GM19397 (cell line): ENCODE measurements at regions not wholly inside any gene's neighbourhood (a gene's known extent, or its start where the extent isn't known, plus 50 kb on each side); places are given as distances from the start of the nearest gene placed in this dataset.
"Not testable (repeated sequence)": the region's sequence is repeated elsewhere in the genome, so short reads cannot be mapped to it uniquely, and the experiment has no call there.

Source experiments
- ATAC-seq: cut with Tn5 transposase; IDR thresholded peaks from one replicate; pipeline ENCODE4 v1.9.1; 2021; ENCODE audit warnings: mild to moderate bottlenecking, moderate library complexity; ENCODE audit not compliant: unreplicated experiment

DNA sequence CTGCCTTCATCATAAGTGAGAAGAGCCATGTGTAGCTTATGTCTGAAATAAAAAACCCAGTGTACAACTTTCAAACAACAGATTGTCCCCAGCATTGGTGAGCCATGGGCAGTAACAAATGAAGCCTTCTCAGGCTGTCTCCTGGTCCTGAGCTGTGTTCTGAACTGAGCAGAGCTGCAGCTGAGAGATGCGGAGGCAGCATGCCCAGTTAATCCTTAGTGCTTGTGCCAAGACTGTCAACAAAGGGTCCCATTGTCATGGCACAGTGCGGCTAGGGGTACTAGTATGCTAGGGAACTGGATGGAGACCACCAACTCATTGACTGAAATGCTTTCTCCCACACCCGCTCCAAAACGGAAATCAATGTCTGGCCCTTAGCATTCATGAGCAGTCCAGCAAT, 154.3 kb downstream of the RMST start:
- ATAC-seq = no peak

DNA sequence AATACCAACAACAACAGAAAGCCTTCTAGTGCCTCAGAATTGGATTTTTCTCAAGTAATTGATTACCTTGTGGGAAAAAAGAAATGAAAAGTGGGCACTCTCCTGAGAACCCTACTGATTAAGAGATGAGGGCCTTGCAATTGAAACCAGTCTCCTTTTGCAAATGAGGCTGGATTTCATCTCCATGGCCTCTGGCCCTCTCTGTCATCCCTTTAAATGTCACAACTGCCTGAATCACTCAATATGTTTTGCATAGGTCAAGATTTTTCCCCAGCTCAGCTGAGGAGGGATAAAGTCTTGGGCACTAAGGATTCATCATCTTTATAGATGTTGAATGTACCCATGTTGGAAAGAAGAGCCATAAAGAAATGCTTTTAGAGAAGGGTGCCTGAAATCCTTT, 166.4 kb downstream of the RMST start:
- no peak for ATAC-seq

DNA sequence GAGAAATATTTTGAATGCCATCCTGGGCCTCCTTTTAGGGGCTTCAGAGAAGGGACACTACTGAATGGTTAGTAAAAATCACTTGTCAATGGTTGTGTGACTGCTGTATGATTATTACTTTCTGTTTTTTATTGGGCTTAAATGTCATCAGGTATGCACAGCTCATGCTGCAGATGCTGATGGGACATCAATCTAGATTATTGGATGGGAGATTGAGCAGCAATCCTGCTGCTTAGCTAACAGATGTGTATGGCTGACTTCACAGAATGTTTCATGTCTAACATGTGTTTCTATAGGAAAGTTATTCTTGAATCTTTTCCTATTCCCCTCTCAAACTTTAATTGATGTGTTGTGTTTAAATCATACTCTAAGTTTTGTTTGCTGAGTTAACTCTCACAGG, 166.8 kb downstream of the RMST start:
- no peak for ATAC-seq

DNA sequence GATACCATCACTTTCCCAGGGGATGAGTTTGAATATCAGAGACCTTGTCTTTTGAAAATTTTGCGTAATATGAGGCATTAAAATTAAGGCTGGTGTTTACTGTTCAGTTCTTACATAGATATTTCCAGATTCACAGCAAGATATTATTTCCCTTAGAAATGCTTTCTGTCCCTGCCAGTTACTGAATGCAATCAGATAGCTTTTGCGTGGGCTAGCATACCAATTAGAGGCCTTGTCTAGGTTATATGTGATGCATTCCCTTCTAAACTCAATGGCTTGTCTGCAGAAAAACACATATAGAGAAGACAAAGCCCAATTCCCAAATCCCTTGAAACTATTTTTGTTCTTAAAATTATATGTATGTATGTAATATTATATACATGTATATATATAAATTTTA, 167.8 kb downstream of the RMST start:
- ATAC-seq = no peak

DNA sequence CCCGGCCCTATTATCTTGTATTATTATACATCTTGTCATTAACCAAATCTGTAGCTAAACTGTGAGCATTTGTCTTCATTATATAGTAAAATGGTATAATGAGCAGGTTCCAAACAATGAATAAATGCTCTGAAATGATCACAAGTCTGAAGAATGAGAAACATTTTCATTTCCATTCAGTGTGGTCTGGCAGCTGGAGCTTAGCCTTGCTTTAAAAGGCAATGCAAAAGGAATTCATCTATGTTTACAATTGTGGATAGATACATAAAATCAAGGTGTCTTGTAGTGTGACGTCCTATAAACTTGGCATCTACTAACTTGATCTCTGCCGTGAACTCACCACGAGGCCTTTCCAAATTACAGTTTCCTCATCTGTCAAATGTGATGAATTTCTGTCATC, 168.3 kb downstream of the RMST start:
- ATAC-seq = no peak

DNA sequence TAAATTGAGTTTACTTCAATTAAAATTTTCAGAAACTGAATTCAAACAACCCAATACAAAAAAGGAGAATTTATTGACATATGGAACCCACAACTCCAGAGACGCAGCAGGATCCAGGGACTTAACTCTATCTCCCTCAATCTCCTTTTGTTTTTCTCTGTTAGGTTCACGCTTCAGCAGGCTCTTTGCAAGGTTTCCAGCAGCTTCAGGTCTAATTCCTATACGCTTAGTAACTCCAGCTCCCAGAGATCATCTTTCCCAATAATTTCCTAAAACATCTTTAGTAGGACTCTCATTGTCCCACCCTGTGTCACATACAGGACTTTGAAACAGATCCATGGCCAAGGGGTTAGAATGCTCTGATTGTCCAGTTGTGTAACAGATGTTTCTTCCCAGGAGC, 175.2 kb downstream of the RMST start:
- no peak for ATAC-seq

DNA sequence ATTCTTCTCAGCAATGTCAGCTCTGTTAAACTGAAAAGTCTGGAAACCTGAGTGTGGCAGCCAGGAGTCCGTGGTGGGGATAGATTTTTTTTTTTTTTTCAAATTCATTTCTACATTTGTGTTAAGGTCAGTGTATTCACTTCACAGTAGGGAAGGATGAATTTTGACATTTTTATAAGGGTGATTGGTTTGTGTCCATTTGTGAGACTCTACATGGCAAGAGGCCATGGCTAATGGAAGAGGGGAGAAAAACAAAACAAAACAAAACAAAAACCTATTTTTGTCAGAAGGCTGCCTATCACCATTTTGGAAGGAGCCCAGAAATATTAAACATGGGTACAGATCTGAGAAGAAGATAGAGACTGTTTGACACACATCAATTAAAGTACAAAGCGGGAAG, 176.1 kb downstream of the RMST start:
- no peak for ATAC-seq

DNA sequence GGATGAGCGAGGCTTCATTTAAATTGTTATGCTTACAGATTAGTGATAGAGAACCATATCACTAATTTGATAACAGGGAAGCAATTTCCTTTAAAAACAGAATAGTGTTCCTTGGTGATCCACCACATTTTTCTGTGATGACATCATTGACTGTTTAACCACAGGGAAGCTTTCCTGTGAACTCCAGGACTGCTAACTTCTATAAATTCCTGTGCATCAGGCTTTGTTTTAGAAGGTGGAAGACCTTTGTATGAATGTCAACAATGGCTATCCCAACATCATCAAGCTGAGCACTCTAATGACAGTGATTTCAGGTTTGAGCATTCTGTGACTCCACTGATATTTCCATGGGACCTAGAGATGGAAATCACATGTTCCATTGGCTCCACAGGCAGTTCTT, 177.1 kb downstream of the RMST start:
- ATAC-seq = no peak

DNA sequence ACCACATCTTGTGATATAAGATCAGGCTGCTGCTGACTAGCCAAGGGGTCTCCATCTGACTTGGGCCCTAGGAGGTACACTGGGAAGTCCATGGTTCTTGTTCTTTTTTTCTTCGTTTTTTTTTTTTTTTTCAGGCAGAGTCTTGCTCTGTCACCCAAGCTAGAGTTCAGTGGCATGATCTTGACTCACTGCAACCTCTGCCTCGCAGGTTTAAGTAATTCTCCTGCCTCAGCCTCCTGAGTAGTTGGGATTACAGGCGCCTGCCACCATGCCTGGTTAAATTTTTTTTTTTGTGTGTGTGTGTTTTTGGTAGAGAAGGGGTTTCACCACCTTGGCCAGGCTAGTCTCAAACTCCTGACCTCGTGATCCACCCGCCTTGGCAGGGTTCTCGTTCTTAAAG, 178.2 kb downstream of the RMST start:
- ATAC-seq = no peak

DNA sequence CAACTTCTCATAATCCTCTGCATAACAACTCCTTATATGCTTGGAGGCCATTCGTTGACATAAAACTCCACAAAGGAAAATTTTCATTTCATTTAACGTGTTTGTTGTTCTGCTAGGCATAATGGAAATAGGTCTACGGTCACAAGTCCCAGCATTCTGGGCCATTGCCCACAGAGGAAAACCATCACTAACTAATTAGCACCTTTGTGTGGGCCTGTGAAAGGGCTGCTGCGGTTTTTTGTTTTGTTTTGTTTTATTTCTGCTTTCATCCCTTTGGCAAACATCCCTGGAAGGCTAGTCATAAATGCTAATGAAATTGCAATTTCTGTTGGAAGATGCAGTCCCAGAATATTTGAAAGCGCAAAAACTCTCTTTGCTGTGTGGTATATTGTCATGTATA, 180.3 kb downstream of the RMST start:
- ATAC-seq = no peak

DNA sequence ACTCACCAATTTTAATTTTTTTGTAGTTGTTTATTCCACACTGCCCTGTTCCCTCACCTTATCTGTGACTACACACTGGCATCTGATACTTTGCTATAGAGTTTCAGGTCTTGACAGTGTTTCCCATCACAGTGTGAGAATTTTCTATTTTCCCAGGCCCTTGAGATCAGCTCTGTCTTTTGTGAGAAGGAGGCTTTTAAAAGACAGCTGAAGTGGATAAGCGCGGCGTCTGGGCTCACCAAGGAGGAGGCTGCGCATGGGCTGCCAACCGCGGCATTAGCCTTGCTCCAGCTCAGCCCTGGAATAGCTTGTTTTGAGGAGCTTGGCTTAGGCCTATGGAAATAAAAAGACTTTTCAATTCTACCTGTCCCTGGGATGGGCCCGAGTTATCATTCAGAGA, 181.3 kb downstream of the RMST start:
- ATAC-seq = no peak

DNA sequence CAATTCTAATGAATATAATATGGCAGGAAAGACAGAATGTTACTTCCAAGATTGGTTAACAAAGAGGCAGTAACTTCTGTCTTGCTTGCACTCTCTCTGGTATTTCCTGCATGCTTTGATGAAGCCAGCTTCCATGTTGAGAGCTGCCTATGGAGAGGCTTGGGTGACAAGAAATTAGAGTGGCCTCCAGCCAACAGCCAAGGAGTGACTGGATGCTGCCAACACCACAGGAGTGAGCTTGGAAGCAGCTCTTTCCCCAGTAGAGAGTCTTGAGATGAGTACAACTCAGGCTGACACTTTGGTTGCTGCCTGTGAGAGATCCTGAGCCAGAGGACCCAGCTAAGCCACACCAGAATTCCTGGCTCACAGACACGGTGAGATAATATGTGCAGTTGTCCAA, 183.1 kb downstream of the RMST start:
- no peak for ATAC-seq

DNA sequence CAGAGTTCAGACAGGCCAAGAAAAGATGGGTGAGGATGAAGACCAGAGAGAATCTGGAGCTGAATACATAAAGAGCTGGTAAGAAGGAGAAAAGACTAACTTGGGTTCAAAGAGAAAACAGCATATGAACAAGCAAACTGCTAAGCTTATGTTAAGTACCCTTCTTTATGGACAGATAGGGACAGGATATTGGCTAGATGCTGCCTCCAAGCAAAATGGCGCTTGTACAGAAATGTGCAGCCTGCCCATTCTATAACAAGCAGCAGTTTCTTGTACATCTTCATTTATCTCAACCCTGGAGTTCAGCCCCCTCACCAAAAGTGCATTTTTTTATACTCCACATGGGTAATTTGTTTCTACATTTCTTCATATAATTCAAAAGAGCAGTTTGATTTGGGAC, 184.5 kb downstream of the RMST start:
- no peak for ATAC-seq

DNA sequence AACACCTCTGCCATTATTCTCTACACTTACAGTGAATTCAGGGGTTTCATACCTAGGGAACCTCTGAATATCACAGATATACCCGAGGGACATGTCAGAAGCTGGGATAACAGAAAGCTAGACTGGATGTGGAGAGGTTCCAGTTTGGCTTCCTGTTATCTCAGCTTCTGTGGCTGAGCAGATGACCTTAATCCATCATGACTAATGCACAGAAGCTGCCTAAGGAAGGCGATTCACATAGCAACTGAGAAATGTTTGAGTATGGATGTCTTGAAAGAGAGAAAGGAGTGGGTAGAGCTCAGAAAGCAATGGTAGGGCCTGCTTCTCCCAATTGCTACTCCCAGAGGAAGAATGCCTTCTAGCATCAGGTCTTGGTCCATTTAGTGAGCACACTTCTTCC, 187.6 kb downstream of the RMST start:
- ATAC-seq = no peak

DNA sequence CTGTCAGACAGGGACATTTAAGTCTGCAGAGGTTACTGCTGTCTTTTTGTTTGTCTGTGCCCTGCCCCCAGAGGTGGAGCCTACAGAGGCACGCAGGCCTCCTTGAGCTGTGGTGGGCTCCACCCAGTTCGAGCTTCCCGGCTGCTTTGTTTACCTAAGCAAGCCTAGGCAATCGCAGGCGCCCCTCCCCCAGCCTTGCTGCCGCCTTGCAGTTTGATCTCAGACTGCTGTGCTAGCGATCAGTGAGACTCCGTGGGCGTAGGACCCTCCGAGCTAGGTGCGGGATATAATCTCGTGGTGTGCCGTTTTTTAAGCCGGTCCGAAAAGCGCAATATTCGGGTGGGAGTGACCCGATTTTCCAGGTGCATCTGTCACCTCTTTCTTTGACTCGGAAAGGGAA, 193.9 kb downstream of the RMST start:
- not testable (repeated sequence) for ATAC-seq

DNA sequence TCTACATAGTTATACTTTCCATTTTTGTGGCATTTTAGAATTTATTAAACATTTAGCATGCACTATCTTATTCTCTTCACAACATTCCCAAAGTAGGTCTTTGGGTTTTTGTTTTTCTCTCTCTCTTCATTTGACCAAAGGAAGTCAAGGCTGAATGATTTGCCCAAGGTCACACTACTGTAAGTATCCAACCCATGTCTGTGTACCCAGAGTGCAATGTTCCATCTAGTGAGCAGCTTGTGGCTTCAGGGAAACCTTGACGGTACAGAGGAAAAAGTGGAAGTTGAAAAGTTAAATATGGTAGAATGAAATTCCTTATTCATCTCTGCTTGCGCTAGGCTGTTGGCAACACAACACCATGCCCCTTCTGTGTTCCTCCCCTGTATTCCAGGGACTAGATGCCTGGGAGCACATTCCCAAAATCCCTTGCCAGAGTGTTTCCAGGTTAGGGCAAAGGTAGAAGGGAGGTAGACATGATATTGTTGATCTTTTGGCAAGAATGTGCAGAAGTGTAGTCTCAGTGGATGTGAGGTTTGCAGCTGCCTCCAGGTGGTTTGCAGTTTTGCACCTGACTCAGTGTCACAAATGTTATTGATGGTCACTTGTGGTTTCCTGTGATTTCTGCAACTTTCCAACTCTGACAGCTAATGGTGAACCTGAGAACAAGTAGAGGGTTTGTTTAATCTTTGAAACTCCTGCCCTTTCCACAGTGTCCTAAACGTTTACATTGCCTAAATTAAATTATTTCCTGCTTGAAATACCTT, 196.7 kb downstream of the RMST start:
- no peak for ATAC-seq

DNA sequence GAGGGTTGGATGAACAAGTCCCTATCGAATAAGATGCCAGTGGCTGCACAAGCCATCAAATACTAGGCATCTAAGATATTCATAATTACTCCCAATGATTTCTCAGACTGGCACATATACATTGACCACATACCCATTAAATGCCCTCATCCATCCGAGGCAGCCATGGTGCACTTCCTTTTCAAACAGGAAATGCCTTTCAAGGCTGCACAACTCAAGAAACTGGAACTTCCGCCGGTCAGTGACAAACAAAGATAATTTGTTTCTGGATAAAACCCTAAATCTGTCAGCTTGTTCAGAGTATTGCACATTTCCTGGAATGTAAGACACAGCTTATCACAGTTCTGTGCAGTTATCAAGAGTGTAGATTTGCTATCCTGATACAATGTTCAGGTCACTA, 203.7 kb downstream of the RMST start:
- no peak for ATAC-seq

DNA sequence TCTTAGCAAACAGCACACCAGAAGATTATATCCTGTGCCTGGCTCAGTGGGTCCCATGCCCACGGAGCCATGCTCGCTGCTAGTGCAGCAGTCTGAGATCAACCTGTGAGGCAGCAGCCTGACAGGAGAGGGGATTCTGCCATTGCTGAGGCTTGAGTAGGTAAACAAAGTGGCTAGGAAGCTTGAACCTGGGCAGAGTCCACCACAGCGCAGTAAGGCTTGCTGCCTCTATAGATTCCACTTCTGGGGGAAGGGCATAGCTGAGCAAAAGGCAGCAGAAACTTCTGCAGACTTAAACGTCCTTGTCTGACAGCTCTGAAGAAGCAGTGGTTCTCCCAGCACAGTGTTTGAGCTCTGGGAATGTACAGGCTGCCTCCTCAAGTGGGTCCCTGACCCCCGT, 210.3 kb downstream of the RMST start:
- no peak for ATAC-seq

DNA sequence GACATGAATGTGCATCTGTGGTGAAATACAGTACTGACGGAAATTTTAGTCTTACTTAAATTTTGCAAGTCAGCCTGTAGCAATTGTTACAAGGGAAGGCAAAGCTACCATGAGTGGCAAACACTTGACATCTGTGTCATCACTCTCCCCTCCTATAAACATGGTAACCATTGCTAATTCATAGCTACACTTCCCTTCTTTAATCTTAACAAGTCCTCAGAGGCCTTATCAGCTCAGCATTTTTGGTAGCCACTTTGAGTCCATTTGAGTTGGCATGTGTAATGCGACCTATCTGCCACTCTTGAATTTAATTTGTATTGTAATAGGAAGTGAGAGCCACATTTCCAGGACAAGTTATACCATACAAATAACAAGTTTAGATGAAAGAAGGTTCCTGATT, 218.1 kb downstream of the RMST start:
- ATAC-seq = no peak

DNA sequence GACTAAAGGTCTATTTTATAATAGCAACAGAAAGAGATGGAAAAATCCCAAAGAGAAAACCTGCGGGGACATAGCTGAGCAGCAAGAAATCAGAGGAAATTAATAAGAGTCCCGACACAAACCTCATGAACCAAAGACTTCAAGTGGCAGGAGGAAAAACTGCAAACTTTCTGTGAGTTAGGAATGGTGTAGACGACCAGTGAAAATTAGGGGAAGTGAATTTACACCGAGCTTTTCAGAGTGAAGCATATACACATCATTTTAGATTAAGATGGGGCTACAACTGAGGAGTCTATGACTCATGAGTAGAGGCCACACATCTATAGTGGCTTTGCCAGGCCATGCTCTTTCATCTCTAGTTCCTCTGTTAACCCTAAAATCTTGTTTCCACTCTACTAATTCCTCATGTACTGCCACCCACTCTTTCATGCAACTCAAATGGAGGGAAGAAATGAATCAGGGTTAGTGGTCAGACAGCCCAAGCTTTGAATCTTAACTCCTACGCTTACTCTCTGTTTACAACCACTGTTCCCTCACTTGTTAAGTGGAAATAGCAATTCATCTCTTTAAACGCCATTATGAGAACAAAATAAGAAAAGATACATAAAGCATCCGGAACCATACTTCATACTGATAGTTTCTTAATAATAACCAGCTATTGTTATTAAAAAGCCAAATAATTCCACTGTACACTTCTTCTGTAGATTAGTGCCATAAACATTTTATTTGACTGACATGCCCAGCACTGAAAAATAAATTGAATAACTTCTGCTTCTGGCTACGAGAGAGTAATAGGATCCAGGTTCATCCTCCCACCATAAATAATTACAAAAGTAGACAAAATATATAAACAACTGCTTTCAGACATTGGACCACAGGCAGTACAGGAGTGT, 219.3 kb downstream of the RMST start:
- no peak for ATAC-seq

DNA sequence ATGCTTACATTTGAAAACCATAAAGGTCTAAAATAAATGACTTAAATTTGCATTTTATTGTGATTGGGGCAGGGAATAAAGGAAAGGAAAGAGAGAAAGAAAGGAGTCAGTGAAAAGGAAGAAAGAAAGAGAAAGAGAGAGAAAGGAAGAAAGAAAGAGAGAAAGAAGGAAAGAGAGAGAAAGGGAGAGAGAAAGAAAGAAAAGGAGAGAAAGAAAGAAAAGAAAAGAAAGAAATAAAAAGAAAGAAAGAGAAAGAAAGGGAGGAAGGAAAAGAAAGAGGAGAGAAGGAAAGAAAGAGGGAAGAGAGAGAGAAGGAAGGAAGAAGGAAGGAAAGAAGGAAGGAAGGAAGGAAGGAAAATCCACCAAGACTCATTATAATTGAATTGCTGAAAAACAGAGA, 222.8 kb downstream of the RMST start:
- ATAC-seq = no peak

DNA sequence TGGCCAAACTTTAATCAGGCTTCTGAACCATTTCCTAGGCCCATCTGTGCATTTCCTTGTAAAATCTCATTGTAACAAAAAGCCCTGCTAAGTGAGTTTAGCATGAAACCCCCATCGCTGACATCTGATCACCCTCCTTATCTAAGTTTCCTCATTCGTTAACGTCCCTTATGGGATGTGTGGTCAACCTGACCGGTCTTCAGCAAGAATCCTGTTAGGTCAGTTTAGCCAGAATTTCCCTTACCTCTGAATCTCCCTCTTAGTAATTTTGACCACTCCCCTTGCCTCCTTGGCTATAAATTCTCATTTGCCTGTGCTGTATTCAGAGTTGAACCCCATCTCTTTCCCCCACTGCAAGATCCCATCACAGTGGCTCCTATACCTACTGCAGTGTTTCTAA, 239.3 kb downstream of the RMST start:
- ATAC-seq = no peak
